NCI-H1048 (cell line): ENCODE measurements at regions not wholly inside any gene's neighbourhood (a gene's known extent, or its start where the extent isn't known, plus 50 kb on each side); places are given as distances from the start of the nearest gene placed in this dataset.
"Not testable (repeated sequence)": the region's sequence is repeated elsewhere in the genome, so short reads cannot be mapped to it uniquely, and the experiment has no call there.

ENCODE experiments used
- DNase-seq: peaks from one replicate; lab custom pipeline; 2025; lab: John Stamatoyannopoulos, UW

DNA sequence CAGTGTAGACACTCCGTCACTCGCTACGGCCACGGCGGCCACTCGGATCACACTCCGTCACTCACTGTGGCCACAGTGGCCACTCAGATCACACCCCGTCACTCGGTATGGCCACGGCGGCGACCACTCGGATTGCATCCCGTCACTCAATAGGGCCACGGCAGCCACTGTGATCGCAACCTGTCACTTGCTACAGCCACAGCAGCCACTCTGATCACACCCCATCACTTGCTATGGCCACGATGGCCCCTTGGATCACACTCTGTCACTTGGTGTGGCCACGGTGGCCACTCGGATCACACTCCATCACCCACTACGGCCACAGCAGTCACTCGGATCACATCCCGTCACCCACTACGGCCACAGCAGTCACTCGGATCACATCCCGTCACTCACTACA, 175.3 kb downstream of the LAT start:
- not testable (repeated sequence) for DNase-seq

- not testable (repeated sequence) for DNase-seq
Observed at GRCh38 chr16:29159603-29160002, 174.8 kb downstream of the LAT start.

DNA sequence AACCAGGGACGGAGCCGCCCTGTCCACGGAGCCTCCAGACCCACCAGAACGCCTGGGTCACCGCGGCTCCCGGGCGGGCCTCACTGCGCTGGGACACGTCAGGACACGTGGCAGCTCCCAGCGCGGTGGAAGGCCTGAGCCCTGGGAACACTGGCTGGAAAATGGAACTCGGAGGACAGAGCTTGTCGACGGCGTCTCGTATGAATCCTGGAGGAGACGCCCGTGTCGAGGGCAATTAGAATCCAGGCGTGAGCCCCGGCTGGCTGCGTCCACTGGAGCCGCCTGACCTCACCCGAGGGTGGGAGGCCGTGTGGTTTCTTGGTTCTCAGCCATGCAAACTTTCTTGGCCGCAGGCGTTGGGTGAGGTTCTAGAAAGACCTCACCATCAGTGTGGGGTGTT, 173.9 kb downstream of the LAT start:
- no peak for DNase-seq

DNA sequence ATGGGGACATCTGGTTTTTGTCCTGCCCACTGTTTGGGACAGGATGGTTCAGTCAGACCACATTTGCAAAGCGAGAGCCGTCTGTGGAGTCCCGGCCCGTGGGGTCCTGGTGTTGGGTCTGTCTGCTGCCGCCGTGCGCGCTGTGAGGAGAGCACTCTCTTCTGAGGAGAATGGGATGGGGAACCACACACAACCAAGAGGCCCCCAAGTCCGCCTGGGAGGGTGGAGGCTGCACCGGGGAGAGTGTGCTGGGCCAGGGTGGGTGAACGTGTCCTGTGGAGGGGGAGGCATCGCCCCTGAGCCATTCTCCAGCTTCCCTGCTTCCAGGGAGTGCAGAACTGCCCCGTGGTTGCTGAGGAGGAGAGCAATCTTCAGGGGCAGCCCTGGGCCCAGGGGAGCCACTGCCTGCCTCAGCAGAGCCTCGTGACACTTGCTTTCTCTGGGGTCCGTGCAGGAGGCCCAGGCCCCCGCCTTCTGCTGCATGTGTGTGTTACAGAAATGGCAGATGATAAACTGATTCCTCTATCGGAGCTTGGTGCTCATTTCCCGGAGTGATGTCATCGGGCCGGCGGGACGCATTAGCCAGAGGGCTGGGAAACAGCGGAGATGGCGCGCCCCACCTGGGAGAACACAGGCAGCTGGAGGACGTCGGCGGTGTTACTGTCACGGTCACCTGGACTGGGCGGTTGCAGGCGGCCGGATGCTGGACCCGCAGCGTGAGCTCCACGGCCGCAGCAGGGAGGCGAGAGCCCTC, 173.4 kb downstream of the LAT start:
- not testable (repeated sequence) for DNase-seq

- not testable (repeated sequence) for DNase-seq
Observed at GRCh38 chr16:29157051-29157923, 172.4 kb downstream of the LAT start.

- no peak for DNase-seq
Observed at GRCh38 chr16:29156511-29156910, 171.7 kb downstream of the LAT start.

DNA sequence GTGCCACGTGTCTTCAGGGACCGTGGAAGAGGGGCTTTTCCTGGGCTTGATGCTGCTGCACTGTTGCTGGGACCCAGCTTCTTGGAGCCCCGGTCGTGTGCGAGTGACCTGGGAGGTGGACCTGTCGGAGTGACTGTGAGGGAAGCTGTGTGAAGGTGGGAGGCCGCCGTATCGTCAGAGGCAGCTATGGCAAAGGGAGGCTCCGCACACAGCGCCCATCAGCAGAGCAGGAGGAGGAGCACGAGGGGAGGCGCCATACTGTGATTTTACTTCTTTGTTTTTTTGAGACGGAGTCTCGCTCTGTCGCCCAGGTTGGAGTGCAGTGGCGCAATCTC, 171.0 kb downstream of the LAT start:
- not testable (repeated sequence) for DNase-seq

- not testable (repeated sequence) for DNase-seq
Observed at GRCh38 chr16:29155131-29155865, 170.4 kb downstream of the LAT start.

GRCh38 chr16:29154676-29155121, 169.8 kb downstream of the LAT start:
- DNase-seq, result no peak

DNA sequence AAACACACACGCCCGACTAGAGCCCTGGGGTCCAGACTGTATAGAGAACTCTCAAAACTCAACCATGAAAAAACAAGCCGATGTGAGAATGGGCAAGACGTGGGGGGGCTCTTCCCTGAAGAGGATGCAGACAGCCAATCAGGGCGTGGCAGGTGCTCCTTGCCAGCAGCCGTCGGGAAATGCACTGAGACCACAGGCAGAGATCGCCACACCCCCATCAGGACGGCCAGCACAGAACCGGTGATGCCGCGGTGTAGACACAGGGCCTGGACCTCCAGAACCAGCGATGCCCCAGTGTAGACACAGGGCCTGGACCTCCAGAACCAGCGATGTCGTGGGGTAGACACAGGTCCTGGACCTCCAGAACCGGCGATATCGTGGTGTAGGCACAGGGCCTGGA, 169.2 kb downstream of the LAT start:
- no peak for DNase-seq

DNA sequence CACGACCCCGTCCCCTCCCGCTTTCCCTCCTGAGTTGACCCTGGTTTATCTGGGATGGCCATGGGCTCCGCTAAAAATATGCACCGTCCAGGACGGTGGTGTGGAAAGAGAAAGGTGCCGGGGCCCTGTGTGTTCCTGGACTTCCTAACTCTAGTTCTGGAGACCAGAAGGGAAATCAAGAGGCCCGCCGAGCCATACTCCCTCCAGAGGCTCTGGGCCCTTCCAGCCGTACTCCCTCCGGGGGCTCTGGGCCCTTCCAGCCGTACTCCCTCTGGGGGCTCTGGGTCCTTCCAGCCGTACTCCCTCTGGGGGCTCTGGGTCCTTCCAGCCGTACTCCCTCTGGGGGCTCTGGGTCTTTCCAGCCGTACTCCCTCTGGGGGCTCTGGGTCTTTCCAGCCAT, 168.5 kb downstream of the LAT start:
- not testable (repeated sequence) for DNase-seq

GRCh38 chr16:29152544-29153031, 167.7 kb downstream of the LAT start:
- not testable (repeated sequence) for DNase-seq

GRCh38 chr16:29151317-29151716, 166.5 kb downstream of the LAT start:
- DNase-seq, result no peak

- not testable (repeated sequence) for DNase-seq
Observed at GRCh38 chr16:29149912-29150311, 165.1 kb downstream of the LAT start.

DNA sequence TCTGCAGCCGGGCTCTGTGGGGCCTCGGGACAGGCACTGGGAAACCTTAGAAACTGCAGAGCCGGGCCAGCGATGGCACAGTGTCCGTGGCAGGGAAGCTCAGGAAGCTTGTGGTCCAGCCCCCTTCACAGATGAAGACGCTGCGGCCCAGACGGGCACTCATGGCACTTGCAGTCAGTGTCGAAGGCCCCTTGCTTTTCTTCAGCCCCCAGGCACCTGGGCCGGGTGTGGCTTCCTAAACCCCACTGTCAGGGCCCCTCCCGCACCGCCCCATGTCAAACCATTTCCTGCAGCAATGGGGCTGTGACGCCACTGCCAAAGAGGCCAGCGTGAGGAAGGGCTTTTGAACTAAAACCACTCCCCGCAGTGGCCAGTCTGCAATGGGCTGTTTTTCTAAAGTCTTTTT, 164.0 kb downstream of the LAT start:
- DNase-seq, result no peak

DNA sequence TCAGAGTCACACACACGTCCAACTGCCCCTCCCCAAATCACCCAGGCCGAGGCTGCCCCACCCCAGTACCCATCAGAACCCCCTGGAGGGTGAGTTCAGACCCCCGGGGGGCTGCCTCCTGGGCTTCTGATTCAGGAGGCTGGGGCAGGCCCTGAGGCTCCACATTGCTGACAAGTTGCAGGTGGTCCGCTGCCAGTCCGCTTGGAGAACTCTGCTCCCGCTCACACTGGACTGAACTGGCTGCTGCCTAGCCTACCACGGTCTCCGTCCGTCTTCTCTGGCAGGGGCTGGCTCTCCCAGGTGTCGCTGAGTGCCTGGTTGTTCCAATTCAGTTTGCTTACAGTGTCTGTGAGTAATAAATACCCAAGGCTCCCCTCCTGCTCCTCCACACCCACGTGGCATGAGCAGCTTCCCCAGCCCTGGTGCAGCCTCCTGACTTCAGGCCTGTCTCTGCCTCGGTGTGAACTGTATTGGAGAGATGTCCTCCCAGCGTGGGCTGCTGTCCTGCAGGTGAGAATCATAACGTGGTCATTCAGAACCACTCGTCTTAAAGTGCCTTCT, 163.4 kb downstream of the LAT start:
- DNase-seq, result no peak

GRCh38 chr16:29147710-29148109, 162.9 kb downstream of the LAT start:
- not testable (repeated sequence) for DNase-seq

GRCh38 chr16:29146808-29147643, 162.2 kb downstream of the LAT start:
- not testable (repeated sequence) for DNase-seq

DNA sequence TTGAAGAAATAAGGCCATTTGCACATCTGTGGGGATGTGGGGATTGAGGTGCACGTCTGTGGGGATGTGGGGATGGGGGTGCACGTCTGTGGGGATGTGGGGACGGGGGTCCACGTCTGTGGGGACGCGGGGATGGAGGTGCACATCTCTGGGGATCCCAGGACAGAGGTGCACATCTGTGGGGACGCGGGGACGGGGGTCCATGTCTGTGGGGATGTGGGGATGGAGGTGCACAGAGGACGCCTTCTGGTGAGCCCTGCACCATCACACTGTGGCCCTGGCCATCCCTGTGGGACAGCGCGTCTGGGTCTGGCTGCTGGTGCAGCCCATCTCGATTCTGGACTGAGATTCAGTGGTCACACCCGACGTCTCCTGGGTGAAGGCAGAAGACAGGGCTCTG, 161.4 kb downstream of the LAT start:
- no peak for DNase-seq

- DNase-seq, result not testable (repeated sequence)
Observed at GRCh38 chr16:29145486-29146225, 160.8 kb downstream of the LAT start.
